ENCODE measurements at regions not wholly inside any gene's neighbourhood (a gene's known extent, or its start where the extent isn't known, plus 50 kb on each side); places are given as distances from the start of the nearest gene placed in this dataset.
"Not testable (repeated sequence)": the region's sequence is repeated elsewhere in the genome, so short reads cannot be mapped to it uniquely, and the experiment has no call there.

GRCh38 chr14:88064841-88065240 is 59.9 kb downstream of the GPR65 start:
- Mint-ChIP-seq H3K4me1 (ENCODE audit: low read depth) (no peaks in the 10 kb centered on the region), H3K36me3 (ENCODE audit: low read depth) (no peaks in the 10 kb centered on the region), H3K9me3 (peaks cover 5% of the 10 kb centered on the region), H3K27me3 (ENCODE audit: low read depth) (peaks cover 2% of the 10 kb centered on the region), H3K27ac (no peak overlapping the region), H3K4me3 (no peak overlapping the region)
- CTCF ChIA-PET, result no interaction called here
- intact Hi-C loops (cut with micrococcal nuclease), result no loop called here
- no peak for DNase-seq

GRCh38 chr14:88069677-88070076 is 64.7 kb downstream of the GPR65 start:
- intact Hi-C loops (cut with micrococcal nuclease), result no loop called here
- peaks cover 2% of the 10 kb centered on the region for H3K27me3 Mint-ChIP-seq (ENCODE audit: low read depth)
- H3K4me3 Mint-ChIP-seq, result no peak overlapping the region
- no peak for DNase-seq
- no peak overlapping the region for H3K27ac Mint-ChIP-seq
- H3K9me3 Mint-ChIP-seq, result peaks cover 9% of the 10 kb centered on the region
- no peaks in the 10 kb centered on the region for H3K36me3 Mint-ChIP-seq (ENCODE audit: low read depth)
- CTCF ChIA-PET, result no interaction called here
- no peaks in the 10 kb centered on the region for H3K4me1 Mint-ChIP-seq (ENCODE audit: low read depth)

GRCh38 chr14:88075269-88075981 is 70.5 kb downstream of the GPR65 start:
- Mint-ChIP-seq H3K36me3 (ENCODE audit: low read depth) (no peaks in the 10 kb centered on the region), H3K4me1 (ENCODE audit: low read depth) (no peaks in the 10 kb centered on the region), H3K9me3 (peaks cover 3% of the 10 kb centered on the region), H3K27ac (no peak overlapping the region), H3K4me3 (no peak overlapping the region), H3K27me3 (ENCODE audit: low read depth) (no peaks in the 10 kb centered on the region)
- DNase-seq, result no peak
- intact Hi-C loops (cut with micrococcal nuclease), result no loop called here
- CTCF ChIA-PET, result no interaction called here

GRCh38 chr14:88078525-88078924 is 73.6 kb downstream of the GPR65 start:
- intact Hi-C loops (cut with micrococcal nuclease), result no loop called here
- Mint-ChIP-seq H3K9me3 (no peaks in the 10 kb centered on the region), H3K27ac (no peak overlapping the region)

GRCh38 chr14:88079624-88080023 is 74.7 kb downstream of the GPR65 start:
- no peaks in the 10 kb centered on the region for H3K36me3 Mint-ChIP-seq (ENCODE audit: low read depth)
- H3K4me3 Mint-ChIP-seq, result no peak overlapping the region
- intact Hi-C loops (cut with micrococcal nuclease), result no loop called here
- no peak overlapping the region for H3K27ac Mint-ChIP-seq
- no peaks in the 10 kb centered on the region for H3K4me1 Mint-ChIP-seq (ENCODE audit: low read depth)
- CTCF ChIA-PET, result interaction anchor here (1.1 kb wide), 1 partner anchor 65 kb away, joined by 3 read pairs; no protein-coding TSS in a partner anchor
- no peak for DNase-seq
- H3K27me3 Mint-ChIP-seq (ENCODE audit: low read depth), result no peaks in the 10 kb centered on the region
- no peaks in the 10 kb centered on the region for H3K9me3 Mint-ChIP-seq

More at GRCh38 chr14:88078525-88078924, 73.6 kb downstream of the GPR65 start:
- H3K4me3 Mint-ChIP-seq, result no peak overlapping the region
- DNase-seq, result no peak
- H3K36me3 Mint-ChIP-seq (ENCODE audit: low read depth), result no peaks in the 10 kb centered on the region
- H3K4me1 Mint-ChIP-seq (ENCODE audit: low read depth), result no peaks in the 10 kb centered on the region
- no peaks in the 10 kb centered on the region for H3K27me3 Mint-ChIP-seq (ENCODE audit: low read depth)
- CTCF ChIA-PET, result interaction anchor here (1.1 kb wide), 1 partner anchor 64 kb away, joined by 3 read pairs; no protein-coding TSS in a partner anchor

- intact Hi-C loops (cut with micrococcal nuclease), result no loop called here
Measured at GRCh38 chr14:88085736-88086135, 80.8 kb downstream of the GPR65 start.

GRCh38 chr14:88089445-88089844 is 84.5 kb downstream of the GPR65 start:
- DNase-seq, result no peak
- CTCF ChIA-PET, result no interaction called here
- intact Hi-C loops (cut with micrococcal nuclease), result no loop called here
- no peaks in the 10 kb centered on the region for H3K9me3 Mint-ChIP-seq
- no peaks in the 10 kb centered on the region for H3K27me3 Mint-ChIP-seq (ENCODE audit: low read depth)
- no peaks in the 10 kb centered on the region for H3K36me3 Mint-ChIP-seq (ENCODE audit: low read depth)
- H3K4me3 Mint-ChIP-seq, result no peak overlapping the region
- H3K27ac Mint-ChIP-seq, result no peak overlapping the region
- H3K4me1 Mint-ChIP-seq (ENCODE audit: low read depth), result no peaks in the 10 kb centered on the region

More at GRCh38 chr14:88085736-88086135, 80.8 kb downstream of the GPR65 start:
- H3K4me3 Mint-ChIP-seq, result no peak overlapping the region
- no peaks in the 10 kb centered on the region for H3K9me3 Mint-ChIP-seq
- H3K27me3 Mint-ChIP-seq (ENCODE audit: low read depth), result no peaks in the 10 kb centered on the region
- H3K27ac Mint-ChIP-seq, result no peak overlapping the region
- no peaks in the 10 kb centered on the region for H3K36me3 Mint-ChIP-seq (ENCODE audit: low read depth)
- no peaks in the 10 kb centered on the region for H3K4me1 Mint-ChIP-seq (ENCODE audit: low read depth)
- CTCF ChIA-PET, result no interaction called here
- no peak for DNase-seq

GRCh38 chr14:88092529-88092928 is 87.6 kb downstream of the GPR65 start:
- Mint-ChIP-seq H3K4me1 (ENCODE audit: low read depth) (no peaks in the 10 kb centered on the region), H3K36me3 (ENCODE audit: low read depth) (no peaks in the 10 kb centered on the region), H3K27ac (no peak overlapping the region), H3K27me3 (ENCODE audit: low read depth) (no peaks in the 10 kb centered on the region), H3K9me3 (no peaks in the 10 kb centered on the region), H3K4me3 (no peak overlapping the region)
- no peak for DNase-seq
- CTCF ChIA-PET, result no interaction called here
- intact Hi-C loops (cut with micrococcal nuclease), result no loop called here

GRCh38 chr14:88095791-88096190 is 90.9 kb downstream of the GPR65 start:
- no peak for DNase-seq
- Mint-ChIP-seq H3K4me1 (ENCODE audit: low read depth) (no peaks in the 10 kb centered on the region), H3K4me3 (no peak overlapping the region), H3K36me3 (ENCODE audit: low read depth) (no peaks in the 10 kb centered on the region), H3K9me3 (no peaks in the 10 kb centered on the region), H3K27ac (no peak overlapping the region), H3K27me3 (ENCODE audit: low read depth) (no peaks in the 10 kb centered on the region)
- CTCF ChIA-PET, result no interaction called here
- intact Hi-C loops (cut with micrococcal nuclease), result no loop called here

GRCh38 chr14:88098163-88098562 is 93.2 kb downstream of the GPR65 start:
- no peak overlapping the region for H3K27ac Mint-ChIP-seq
- no peaks in the 10 kb centered on the region for H3K9me3 Mint-ChIP-seq
- no peak for DNase-seq
- H3K27me3 Mint-ChIP-seq (ENCODE audit: low read depth), result no peaks in the 10 kb centered on the region
- CTCF ChIA-PET, result interaction anchor here (0.6 kb wide), 2 partner anchors 82 to 133 kb away, joined by 3 read pairs; no protein-coding TSS in a partner anchor
- no peaks in the 10 kb centered on the region for H3K4me1 Mint-ChIP-seq (ENCODE audit: low read depth)
- H3K36me3 Mint-ChIP-seq (ENCODE audit: low read depth), result no peaks in the 10 kb centered on the region
- no peak overlapping the region for H3K4me3 Mint-ChIP-seq
- intact Hi-C loops (cut with micrococcal nuclease), result no loop called here

GRCh38 chr14:88104710-88105109 is 99.8 kb downstream of the GPR65 start:
- Mint-ChIP-seq H3K9me3 (peaks cover 14% of the 10 kb centered on the region), H3K4me1 (ENCODE audit: low read depth) (no peaks in the 10 kb centered on the region), H3K27me3 (ENCODE audit: low read depth) (no peaks in the 10 kb centered on the region), H3K27ac (no peak overlapping the region), H3K4me3 (no peak overlapping the region), H3K36me3 (ENCODE audit: low read depth) (peaks cover 3% of the 10 kb centered on the region)
- intact Hi-C loops (cut with micrococcal nuclease), result no loop called here
- CTCF ChIA-PET, result no interaction called here
- no peak for DNase-seq

- Mint-ChIP-seq H3K9me3 (peaks cover 14% of the 10 kb centered on the region), H3K36me3 (ENCODE audit: low read depth) (peaks cover 3% of the 10 kb centered on the region), H3K4me3 (no peak overlapping the region), H3K4me1 (ENCODE audit: low read depth) (no peaks in the 10 kb centered on the region), H3K27me3 (ENCODE audit: low read depth) (no peaks in the 10 kb centered on the region), H3K27ac (no peak overlapping the region)
- CTCF ChIA-PET, result no interaction called here
- DNase-seq, result no peak
- intact Hi-C loops (cut with micrococcal nuclease), result no loop called here
Measured at GRCh38 chr14:88106377-88106776, 101.4 kb downstream of the GPR65 start.

- H3K4me3 Mint-ChIP-seq; H3K36me3 Mint-ChIP-seq (ENCODE audit: low read depth); H3K9me3 Mint-ChIP-seq; H3K27me3 Mint-ChIP-seq (ENCODE audit: low read depth); DNase-seq; H3K27ac Mint-ChIP-seq; intact Hi-C loops (cut with micrococcal nuclease): not testable (repeated sequence)
- CTCF ChIA-PET, result interaction anchor here (1.3 kb wide), 1 partner anchor 8 kb away, joined by 3 read pairs; no protein-coding TSS in a partner anchor
- peaks cover 19% of the 10 kb centered on the region for H3K4me1 Mint-ChIP-seq (ENCODE audit: low read depth)
Measured at GRCh38 chr14:88127669-88128068, 122.7 kb downstream of the GPR65 start.

Data from activated naive CD4-positive, alpha-beta T cell treated with anti-CD3 and anti-CD28 coated beads for 36 hours (primary cell).